GM21515 (cell line): ENCODE measurements at regions not wholly inside any gene's neighbourhood (a gene's known extent, or its start where the extent isn't known, plus 50 kb on each side); places are given as distances from the start of the nearest gene placed in this dataset.
A peak's percentile ranks its signal among the peaks of the same experiment; 100 is the strongest.

Experiments used
- ATAC-seq: cut with Tn5 transposase; IDR thresholded peaks from one replicate; pipeline ENCODE4 v1.9.1; 2021; ENCODE audit not compliant: unreplicated experiment

DNA sequence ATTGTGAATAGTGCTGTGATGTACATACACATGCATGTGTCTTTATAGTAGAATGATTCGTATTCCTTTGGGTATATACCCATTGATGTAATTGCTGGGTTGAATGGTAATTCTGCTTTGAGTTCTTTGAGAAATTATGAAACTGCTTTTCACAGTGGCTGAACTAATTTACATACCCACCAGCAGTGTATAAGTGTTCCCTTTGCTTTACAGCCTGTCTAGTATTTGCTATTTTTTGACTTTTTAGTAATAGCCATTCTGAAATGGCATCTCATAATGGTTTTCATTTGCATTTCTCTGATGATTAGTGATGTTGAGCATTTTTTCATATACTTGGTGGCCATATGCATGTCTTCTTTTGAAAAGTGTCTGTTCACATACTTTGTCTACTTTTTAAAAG is 54.5 kb upstream of the FAM78B start:
- no peak for ATAC-seq

GRCh38 chr1:166233750-166234366 is 67.1 kb upstream of the FAM78B start:
- ATAC-seq = no peak

GRCh38 chr1:166235728-166236127 is 68.9 kb upstream of the FAM78B start:
- no peak for ATAC-seq

DNA sequence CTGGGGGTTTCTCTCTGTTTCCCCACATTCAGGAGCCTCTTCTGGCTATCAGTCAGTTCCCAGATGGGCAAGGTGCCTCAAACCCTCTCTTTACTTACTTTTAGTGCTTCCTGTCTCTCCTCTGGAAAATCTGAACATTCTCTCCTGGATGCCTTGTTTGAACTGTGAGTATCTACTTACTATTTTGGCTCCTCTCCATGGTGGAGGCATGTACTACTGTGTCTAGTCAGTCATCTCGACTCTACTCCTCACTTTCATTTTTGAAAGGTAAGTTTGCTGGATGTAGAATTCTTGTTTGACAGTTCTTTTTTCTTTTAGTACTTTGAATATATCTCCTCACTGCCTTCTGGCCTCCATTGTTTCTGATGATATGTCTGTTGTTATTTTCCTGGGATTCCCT is 70.9 kb upstream of the FAM78B start:
- no peak for ATAC-seq

DNA sequence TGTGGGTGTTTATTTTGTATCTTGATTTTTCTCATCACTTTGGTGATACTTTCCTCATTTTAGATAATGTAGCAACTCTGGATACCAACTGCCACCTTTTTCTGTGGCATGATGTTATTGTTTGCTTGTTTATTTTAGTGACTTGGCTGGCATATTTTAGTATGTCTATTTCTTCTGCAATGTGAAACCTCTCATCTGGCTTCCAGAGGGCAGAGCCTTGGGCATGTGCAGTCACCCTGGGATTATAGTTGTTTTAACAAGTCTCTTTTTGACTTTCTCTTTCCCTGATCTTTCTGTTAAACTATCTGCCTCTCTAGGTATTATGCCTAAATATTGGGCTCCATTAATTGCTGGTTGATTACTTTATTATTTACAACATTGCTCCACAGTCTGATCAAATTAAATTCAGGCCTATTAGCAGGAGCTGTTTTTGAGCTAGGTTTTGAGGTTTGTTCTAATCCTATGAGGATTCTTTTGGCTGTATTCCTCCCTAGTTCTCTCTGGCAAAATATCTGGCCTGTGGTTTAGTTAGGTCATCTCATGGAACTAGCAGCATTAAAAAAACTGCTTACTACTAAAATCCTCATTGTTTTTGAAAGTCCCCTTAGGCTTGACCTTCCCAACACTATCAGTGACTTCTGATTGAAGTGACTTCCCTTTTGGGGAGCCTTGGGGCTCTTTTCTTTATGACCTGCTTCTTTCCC is 86.4 kb upstream of the FAM78B start:
- no peak for ATAC-seq

- ATAC-seq = no peak
Observed at GRCh38 chr1:166258017-166258416, 91.2 kb upstream of the FAM78B start.

DNA sequence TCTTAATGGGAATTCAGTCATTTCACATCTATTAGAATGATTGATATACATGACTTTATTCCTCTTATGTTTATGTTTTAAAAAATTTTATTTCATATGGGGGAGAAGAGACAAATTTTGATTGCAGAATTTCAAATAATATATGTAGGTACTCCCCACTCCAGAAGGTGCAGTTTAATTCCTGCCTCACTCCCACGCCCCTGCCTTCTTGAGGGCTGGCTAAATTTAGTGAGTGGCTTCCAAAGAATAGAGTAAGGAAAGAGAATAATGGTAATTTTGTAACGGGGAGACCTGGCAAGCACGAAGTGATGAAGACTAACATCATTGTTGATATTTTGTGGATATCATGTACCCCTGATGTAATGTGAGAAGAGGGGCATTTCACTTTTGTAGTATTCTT is 94.7 kb upstream of the FAM78B start:
- ATAC-seq = no peak

GRCh38 chr1:166270476-166271150 is 103.8 kb upstream of the FAM78B start:
- ATAC-seq = no peak

DNA sequence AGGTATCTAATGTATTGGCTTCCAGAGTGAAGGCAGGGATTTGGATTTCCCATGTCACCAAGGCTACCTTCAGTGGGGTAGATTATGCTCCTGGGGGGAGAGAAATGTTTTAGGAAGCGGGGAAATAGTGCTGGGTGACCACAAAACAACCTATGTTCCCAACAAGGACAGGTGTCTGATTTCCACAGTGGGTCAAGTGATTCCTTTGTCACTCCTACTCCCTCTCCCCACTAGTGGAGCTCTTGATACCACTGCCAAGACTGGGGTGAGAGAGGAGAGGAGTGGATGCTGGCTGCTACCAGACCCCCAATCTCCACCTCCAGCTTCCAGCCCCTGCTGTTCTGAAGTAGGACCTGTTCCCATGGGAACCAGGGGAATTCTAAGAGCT is 104.3 kb upstream of the FAM78B start:
- ATAC-seq = no peak

- no peak for ATAC-seq
Observed at GRCh38 chr1:166272155-166272554, 105.4 kb upstream of the FAM78B start.

GRCh38 chr1:166272851-166273250 is 106.0 kb upstream of the FAM78B start:
- no peak for ATAC-seq

GRCh38 chr1:166273618-166274017 is 106.8 kb upstream of the FAM78B start:
- no peak for ATAC-seq

DNA sequence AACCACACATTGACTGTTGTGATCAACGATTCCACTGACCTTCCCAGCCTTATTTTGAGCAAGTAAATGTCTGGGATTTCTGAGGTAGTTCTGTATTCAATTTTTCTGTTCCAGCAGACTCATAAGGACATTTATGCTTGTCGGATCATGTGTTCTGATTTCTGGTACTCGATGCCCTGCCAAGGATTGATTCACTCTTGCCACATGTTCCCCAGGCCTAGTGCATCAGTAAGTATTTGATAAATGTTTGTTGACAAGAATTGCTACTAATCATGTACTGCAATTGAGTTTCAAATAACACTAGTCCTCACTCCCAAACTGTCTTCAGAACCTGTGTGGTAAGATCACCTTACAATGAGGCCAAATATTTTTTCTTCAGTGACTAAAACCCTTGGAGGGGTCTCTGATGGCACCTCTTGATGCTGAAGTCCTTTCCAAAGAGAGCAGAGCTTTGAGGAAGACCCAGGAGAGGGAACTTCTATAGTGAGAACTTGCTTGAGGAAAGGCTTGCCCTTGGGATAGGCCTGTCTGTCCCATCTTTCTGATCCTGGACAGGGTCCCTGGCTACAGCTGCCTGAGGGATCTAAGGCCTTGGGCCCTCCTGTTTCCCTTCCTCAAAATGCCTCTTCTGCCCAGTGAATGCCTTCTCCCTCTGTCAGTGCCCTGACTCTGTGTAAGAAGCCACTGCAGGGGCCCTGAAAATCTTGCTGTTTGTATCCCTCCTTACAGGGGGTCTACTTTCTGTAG is 115.8 kb upstream of the FAM78B start:
- ATAC-seq = no peak

DNA sequence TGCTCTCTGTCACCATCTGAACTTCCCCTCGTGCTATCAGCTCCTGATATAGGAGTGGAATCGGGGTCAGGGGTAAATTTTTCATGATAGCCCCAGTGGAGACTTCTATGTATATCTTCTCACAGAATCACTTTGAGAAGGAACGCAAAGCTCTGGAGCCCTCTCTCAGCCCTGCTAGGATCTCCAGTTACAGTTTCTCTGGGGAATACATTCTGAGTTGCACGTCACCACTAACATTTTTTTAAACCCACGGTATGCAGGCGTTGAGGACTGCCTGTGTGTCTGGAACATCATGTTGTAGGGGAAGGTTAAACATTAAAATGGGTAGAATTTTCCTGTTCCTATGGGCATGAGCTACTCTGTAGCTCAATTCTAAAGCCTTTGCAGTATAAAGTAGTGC is 116.4 kb upstream of the FAM78B start:
- no peak for ATAC-seq

DNA sequence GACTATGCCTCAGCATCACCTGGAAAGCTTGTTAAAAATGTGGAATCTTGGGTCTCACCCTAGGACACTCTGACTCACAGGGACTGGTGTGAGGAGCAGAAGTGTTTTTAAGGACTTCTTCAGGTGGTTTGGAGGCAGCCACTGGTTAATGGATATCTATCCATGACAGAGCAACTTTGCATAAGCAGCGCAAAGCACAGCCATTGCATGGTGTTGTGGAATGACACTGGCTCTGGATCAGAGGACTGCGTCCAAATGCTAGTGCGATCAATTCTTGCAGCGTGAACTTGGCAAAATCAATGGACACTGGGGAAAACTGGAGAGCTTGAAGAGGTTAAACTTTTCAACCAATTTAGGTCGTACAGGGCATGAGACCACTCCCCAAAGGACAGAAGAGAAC is 116.8 kb upstream of the FAM78B start:
- no peak for ATAC-seq

- no peak for ATAC-seq
Observed at GRCh38 chr1:166289309-166290050, 122.7 kb upstream of the FAM78B start.

- ATAC-seq = no peak
Observed at GRCh38 chr1:166295656-166296055, 128.9 kb upstream of the FAM78B start.

GRCh38 chr1:166297993-166298392 is 131.2 kb upstream of the FAM78B start:
- ATAC-seq = peak; percentile 55

GRCh38 chr1:166300767-166301166 is 134.0 kb upstream of the FAM78B start:
- no peak for ATAC-seq

GRCh38 chr1:166302989-166303758 is 136.4 kb upstream of the FAM78B start:
- no peak for ATAC-seq
